NB4 (cell line): ENCODE measurements at regions not wholly inside any gene's neighbourhood (a gene's known extent, or its start where the extent isn't known, plus 50 kb on each side); places are given as distances from the start of the nearest gene placed in this dataset.

Experiments used
- POLR2A ChIP-seq: IDR thresholded peaks from 2 replicates; pipeline ENCODE4 v1.6.1; 2011; ENCODE audit warnings: mild to moderate bottlenecking; ENCODE audit not compliant: insufficient read length; ENCODE audit errors: extremely low read depth
- TF ChIP-seq, protein P1 (sequence below): IDR thresholded peaks from one replicate; pipeline ENCODE4 v1.5.1; 2012; ENCODE audit warnings: low read depth, low read length

DNA sequence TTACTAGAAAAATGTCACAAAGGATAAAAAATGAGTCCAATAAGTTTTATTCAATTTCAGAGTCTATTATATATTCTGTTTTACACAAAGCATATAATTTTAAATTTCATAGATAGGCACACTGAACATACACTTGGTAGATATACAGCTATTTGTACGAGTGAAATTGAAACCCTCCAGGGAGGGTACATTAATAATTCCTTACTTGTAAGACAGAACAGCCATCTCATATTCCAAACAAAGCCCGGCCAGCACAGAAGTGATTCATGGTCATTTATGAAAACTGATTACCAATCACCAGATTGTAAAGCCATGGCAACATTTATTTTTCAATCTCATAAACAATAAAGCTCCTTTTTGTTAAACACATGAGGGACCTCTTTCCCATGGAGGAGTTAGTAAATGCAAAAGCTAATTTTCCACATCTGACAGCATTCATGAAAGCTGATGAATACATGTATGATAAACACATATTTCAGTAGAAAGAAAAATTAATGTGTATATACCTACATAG, 190.6 kb downstream of the TDRD15 start:
- TF ChIP-seq POLR2A, result no peak
- TF ChIP-seq, protein P1, sequence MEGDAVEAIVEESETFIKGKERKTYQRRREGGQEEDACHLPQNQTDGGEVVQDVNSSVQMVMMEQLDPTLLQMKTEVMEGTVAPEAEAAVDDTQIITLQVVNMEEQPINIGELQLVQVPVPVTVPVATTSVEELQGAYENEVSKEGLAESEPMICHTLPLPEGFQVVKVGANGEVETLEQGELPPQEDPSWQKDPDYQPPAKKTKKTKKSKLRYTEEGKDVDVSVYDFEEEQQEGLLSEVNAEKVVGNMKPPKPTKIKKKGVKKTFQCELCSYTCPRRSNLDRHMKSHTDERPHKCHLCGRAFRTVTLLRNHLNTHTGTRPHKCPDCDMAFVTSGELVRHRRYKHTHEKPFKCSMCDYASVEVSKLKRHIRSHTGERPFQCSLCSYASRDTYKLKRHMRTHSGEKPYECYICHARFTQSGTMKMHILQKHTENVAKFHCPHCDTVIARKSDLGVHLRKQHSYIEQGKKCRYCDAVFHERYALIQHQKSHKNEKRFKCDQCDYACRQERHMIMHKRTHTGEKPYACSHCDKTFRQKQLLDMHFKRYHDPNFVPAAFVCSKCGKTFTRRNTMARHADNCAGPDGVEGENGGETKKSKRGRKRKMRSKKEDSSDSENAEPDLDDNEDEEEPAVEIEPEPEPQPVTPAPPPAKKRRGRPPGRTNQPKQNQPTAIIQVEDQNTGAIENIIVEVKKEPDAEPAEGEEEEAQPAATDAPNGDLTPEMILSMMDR, result no peak
